ENCODE measurements at regions not wholly inside any gene's neighbourhood (a gene's known extent, or its start where the extent isn't known, plus 50 kb on each side); places are given as distances from the start of the nearest gene placed in this dataset.

- no peak for DNase-seq
Observed at GRCh38 chr12:53803194-53803593, 51.4 kb upstream of the CISTR start.

- DNase-seq, result no peak
Observed at GRCh38 chr12:53803703-53804102, 51.9 kb upstream of the CISTR start.

- no peak for DNase-seq
Observed at GRCh38 chr12:53804429-53804828, 52.6 kb upstream of the CISTR start.

DNA sequence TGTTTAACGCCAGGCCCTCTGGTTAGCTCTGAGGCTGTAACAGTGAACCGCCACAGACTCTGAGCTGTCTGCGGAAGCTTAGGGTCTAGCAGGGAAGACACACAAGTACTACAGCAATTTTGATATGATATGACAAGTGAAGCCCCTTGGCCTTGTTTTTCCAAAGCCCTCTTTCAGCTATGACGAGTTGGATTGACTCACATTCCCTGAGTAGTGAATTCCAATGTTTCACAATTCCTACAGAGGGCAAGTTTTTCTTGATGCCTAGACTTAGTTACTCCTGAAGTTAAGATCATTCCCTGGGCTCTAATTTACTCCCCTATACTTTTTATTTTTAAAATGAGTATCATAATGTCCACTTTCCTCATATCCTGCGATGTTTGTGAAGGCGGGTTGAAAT lies 53.3 kb upstream of the CISTR start:
- no peak for DNase-seq

- no peak for DNase-seq
Observed at GRCh38 chr12:53805791-53806190, 54.0 kb upstream of the CISTR start.

- no peak for DNase-seq
Observed at GRCh38 chr12:53806721-53807120, 54.9 kb upstream of the CISTR start.

DNA sequence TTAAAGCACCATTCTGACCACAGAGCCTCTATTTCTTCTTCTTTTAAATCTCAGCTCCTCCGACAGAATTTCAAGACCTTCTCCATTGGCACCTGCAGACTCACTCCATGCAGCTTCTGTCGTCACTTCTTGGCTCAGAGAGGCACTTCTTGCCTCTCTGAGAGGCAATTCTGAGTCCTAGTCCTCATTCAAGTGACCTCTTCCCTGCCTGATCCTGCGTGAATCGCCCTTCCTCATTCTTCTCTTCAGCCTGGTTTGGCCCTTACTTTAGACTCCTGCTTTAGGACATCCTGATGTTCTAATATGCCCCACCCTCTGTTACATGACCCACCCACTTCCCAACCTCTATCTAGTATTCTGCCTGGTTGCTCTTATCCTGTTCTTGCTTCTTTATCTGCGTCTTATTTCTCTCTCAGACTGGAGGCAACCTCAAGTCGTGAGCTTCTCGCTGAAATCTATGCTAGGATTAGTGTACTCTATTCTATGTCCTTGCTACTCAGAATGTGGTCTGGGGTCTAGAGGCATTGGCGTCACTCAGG lies 55.6 kb upstream of the CISTR start:
- DNase-seq, result no peak

- DNase-seq, result no peak
Observed at GRCh38 chr12:53808023-53808705, 56.4 kb upstream of the CISTR start.

DNA sequence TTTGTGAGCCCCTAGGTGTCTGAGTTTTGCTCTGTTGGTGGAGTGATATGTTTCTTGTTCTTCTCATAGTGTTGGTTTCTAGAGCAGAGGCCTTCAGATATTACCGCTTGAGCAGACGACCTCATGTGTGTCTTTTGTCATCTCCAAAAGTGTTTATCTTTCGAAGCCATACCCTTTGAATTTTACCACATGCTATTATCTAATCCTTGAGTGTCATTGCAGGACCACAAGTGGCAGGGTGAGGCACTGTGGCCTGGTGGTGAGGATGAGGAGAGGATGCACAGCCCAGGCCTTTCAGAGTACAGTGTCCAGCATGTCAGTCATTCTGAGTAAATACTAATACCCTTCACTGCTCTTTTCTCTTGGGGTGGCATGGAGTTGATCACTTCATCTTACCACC lies 57.2 kb upstream of the CISTR start:
- no peak for DNase-seq

DNA sequence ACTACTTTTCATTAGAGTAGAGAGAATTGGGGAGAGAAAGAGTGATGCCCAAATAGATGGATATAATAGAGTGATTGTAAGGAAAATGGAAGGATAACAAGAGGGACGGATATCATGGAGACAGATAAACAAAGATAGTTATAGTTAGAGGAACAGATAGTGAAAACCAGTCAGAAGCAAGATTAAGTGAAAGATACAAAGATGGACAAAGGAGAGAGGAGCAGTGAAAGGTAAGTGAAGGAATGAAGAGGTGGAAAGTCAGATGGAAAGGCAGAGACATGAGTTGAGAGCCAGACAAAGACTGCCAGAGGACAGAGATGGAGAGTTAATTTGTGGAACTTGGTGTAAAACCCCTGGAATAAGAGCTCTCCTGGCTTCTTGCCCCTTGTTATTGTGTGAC lies 59.2 kb upstream of the CISTR start:
- no peak for DNase-seq

- no peak for DNase-seq
Observed at GRCh38 chr12:53811606-53812005, 59.8 kb upstream of the CISTR start.

DNA sequence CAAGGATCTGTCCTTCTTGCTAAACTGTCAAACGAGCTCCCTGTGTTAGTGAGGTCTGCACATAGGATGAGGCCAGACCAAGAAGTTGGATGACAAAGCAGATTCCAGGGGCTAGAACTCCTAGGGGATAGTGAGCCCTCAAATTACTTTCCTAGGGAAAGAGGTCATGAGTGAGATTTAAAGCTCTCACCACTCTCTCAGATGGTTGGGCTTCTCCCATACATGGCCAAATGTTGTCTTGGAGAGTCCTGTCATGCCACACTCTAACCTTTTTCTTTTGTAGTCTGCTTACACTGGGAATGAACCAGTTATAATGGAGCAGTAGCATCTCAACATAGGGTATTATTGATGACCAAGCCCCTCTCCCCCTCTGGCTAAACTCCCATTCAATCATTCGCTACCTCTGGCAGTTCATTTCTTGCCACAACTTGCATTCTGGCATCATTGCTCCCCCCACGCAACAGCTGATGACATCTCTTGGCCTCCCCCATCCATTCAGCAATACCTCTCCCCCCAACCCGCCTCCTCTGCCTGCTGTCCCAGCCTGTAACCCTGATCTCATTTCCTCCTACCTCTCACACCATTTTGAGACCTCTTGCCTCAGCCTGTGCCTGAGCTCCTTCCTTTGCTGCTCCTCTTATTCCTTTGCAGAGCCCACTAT lies 64.7 kb upstream of the CISTR start:
- no peak for DNase-seq

DNA sequence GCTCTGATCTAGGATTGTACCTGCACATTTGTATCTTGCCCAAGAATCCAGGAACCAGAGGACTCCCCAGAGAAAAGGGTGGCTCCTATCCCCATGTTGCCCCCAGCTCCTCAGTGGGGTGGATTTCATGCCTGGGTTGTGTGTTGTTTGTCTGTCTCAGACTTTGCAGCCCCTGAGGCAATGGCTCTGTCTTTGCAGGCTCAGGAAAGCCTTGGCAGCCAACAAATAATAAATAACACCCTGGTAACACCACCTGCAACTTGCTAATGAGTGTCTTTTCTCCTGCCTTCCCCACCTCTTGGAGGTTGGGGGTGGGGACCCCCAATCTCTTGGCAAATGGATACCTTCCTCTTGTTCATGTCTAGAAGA lies 65.2 kb upstream of the CISTR start:
- DNase-seq, result no peak

GRCh38 chr12:53820514-53821306 lies 68.9 kb upstream of the CISTR start:
- no peak for DNase-seq

DNA sequence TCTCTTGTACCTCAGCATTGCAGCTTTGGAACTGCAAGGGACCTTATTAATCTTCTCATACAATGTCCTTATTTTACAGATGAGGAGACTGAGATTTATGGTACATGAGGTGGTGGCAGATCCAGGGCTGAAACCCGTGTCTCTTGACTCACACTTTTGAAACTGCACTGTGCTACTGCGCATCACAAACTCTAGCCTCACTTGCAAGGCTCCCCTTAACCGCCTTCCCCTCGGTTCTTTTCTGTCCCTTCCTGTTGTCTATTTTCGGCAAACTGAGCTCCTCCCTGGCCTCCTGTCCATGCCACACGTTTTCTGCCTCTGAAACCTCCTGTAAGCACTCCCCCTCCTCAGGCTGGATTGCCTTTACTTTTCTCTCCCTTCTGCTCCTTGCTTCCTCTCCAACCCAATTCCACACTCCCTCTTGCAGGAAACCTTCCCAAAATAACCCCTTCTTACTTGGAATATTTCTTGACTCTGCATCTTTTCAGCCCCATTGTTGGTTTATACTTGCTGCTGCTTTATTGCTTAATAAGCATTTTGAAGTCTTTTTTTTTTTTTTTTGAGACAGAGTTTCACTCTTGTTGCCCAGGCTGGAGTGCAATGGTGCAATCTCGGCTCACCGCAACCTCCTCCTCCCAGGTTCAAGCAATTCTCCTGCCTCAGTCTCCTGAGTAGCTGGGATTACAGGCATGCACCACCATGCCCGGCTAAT lies 72.4 kb upstream of the CISTR start:
- no peak for DNase-seq

DNA sequence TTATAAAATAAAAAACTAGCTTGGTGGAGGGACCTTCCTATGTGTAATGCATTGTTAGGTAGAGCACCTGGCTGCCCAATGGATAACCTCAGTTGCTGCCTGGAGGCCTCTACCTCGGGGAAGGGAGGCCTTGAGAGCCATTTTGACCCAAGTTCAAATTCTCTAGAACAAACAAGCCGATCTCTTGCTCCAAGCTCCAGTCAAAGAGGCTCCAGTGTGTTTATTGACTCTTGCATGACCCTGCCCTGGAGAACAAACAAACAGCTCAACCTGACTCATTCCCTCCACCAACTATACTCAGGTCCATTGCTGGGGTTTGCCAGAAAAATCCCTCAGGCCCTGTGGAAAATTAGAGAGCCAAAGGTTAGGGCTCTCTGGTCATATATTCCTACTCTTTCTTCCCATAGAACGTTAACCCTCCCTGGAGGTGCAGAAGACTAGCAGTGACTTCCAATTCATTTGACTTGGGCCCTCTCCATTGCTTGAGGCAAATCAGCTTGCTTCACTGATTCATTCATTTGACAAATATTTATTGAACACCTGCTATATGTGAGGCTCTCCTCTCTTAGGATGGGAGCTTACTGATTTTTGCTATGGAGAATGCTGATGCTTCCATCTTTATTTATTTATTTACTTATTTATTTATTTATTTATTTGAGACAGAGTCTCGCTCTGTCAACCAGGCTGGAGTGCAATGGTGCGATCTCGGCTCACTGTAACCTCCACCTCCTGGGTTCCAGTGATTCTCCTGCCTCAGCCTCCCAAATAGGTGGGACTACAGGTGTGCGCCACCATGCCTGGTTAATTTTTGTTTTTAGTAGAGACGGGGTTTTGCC lies 73.7 kb upstream of the CISTR start:
- no peak for DNase-seq

DNA sequence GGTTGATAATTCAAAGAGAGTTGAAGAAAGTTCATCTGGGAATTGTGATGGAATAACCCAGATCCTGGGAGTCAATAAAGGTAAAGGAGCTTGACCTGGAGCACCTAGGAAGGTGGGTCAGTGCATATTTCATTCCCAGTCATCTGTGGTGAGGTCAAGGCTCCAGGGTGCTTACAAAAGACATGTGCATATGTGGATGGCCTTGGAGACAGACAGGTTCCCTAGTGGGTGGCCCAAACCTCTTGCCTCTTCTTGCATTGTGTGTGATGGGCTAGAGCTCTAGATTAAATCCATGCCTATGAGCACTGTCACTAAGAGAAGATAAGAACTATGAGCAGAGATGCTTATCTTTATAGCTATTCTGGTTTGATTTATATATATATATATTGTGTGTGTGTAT lies 75.5 kb upstream of the CISTR start:
- no peak for DNase-seq

DNA sequence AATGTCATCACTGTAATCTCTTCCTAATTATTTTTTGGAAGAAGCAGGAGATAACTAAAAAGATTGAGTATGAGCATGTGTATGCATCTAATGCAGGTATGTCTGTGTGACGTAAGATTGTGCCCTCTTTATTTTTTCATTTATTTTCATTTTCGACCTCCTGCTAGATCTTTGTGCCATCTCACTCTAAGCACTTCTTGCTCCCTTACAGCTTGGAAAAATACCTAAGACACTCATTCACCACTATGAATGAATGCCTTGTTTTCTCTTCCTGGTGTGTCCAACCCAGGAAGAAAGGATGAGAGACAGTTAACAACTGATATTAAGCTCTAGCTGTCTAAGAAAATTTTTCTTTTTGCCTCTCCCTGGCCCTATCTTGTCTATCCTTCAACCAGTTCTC lies 76.8 kb upstream of the CISTR start:
- DNase-seq, result no peak

GRCh38 chr12:53829130-53829819 lies 77.5 kb upstream of the CISTR start:
- peak in 1 of 2 experiments; percentile 29 for DNase-seq

DNA sequence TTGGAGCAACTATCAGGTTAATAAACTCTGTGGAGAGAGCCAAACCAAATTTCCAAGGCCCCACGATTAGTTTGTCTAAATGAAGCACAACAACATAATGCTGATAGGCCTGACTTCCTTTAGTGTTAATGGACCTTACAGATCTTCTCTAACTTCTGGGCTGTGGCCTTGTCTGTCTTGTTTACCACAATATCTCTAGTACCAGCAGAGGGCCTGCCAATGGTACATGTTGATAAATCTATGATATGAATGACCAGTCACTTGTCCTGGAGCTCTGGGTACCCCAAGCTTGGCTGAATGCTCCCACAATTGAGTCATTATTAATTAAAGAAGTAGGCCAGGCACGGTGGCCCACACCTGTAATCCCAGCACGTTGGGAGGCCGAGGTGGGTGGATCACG lies 78.9 kb upstream of the CISTR start:
- DNase-seq, result no peak

DNA sequence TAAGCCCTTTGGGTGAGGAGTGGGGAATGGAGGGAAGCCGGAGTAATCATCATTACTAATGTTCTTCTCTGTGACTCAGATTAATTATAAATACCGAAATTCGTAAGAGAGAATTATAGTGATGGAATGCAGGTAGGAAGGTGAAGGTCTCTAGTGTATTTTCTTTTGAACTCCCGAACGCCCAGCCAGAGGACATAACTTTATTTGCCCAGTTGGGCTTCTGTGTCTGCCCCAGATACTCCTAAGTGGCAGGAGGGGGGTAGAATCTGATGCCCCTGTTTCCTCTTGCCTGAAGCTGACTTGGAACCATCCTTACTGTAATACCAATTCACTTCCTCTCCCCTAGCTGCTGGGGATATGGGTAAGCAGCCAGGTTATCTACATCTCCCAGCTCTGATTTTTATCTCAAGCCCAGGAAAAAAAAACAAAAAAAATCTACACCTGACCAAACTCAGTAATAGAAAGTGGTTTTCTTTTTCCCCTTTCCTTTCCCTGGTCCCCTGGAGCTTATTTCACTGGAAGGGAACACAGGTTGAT lies 84.4 kb upstream of the CISTR start:
- DNase-seq, result no peak

Data from NCI-H2081 (cell line).